ENCODE measurements at regions not wholly inside any gene's neighbourhood (a gene's known extent, or its start where the extent isn't known, plus 50 kb on each side); places are given as distances from the start of the nearest gene placed in this dataset.

DNA sequence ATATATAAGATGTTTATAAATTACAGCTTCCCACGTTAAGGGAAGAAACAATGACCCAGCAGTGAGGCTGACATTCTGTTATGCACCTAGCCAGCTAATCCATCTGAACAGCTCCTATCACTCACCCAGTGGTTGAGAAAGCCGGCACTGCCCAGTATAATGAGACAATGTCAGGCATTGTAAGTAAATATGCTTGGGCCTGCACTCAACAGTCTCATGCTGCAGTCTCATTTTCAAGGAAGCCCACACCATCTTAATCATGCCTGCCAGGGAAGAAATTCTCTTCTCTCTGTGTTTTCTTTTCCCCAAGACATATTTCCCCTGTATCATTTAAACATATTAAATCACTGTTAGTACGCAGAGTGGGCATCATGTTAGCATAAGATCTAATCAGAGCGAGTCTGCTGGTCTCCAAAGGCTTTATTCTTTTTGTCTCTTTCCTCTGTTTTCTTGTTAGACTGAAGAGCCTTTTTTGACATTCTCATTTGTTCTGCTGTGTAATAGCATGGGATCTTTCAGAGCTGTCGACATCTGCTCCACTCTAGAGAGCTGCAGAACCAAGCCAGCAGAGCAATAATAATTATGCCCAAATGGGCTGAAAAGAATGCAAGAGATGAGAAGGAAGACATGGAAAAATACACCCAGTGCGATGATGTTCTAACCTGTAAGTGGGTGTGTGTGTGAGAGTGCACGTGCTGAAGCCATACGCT lies 67.6 kb upstream of the SLC22A15 start:
- TF ChIP-seq POLR2A (IDR thresholded peaks at IDR 0.05) (no peak), POLR2AphosphoS5 (IDR thresholded peaks at IDR 0.05; ENCODE audit: insufficient read depth in 1 of 2, low read depth in 1 of 2) (no peak)
- TF ChIP-seq, protein P1, sequence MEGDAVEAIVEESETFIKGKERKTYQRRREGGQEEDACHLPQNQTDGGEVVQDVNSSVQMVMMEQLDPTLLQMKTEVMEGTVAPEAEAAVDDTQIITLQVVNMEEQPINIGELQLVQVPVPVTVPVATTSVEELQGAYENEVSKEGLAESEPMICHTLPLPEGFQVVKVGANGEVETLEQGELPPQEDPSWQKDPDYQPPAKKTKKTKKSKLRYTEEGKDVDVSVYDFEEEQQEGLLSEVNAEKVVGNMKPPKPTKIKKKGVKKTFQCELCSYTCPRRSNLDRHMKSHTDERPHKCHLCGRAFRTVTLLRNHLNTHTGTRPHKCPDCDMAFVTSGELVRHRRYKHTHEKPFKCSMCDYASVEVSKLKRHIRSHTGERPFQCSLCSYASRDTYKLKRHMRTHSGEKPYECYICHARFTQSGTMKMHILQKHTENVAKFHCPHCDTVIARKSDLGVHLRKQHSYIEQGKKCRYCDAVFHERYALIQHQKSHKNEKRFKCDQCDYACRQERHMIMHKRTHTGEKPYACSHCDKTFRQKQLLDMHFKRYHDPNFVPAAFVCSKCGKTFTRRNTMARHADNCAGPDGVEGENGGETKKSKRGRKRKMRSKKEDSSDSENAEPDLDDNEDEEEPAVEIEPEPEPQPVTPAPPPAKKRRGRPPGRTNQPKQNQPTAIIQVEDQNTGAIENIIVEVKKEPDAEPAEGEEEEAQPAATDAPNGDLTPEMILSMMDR (IDR thresholded peaks at IDR 0.05), result no peak
- DNase-seq (ENCODE audit: extremely low spot score in 2 of 2), result no peak
- intact Hi-C loops (cut with DNase I), result no loop called here
- Histone ChIP-seq H3K27ac (no peak overlapping the region), H3K9me3 (no peaks in the 10 kb centered on the region), H3K27me3 (no peaks in the 10 kb centered on the region), H3K4me3 (no peak overlapping the region), H3K36me3 (no peaks in the 10 kb centered on the region), H3K4me1 (no peaks in the 10 kb centered on the region)

DNA sequence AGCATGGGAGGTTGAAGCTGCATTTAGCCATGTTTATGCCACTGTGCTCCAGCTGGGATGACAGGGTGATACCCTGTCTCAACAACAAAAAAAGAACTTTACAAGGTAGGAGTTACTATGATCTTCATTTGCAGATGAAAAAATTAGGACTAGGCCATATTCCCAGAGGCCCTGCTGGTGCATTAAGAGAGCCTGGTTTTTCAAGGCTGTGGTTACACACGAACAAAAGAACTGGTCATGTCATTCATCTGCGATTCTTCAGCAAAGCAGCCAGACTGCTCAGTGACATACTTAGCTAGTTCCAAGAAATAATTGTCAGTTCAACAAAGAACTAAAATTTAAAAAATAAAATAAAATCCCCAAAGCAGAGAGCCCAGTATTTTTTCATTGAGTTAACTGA lies 66.1 kb upstream of the SLC22A15 start:
- Histone ChIP-seq H3K27me3 (no peaks in the 10 kb centered on the region), H3K4me1 (no peaks in the 10 kb centered on the region), H3K4me3 (no peak overlapping the region), H3K36me3 (no peaks in the 10 kb centered on the region), H3K9me3 (no peaks in the 10 kb centered on the region), H3K27ac (no peak overlapping the region)
- TF ChIP-seq POLR2AphosphoS5 (IDR thresholded peaks at IDR 0.05; ENCODE audit: insufficient read depth in 1 of 2, low read depth in 1 of 2), result no peak
- TF ChIP-seq, protein P1 (IDR thresholded peaks at IDR 0.05), result no peak
- no peak for TF ChIP-seq POLR2A (IDR thresholded peaks at IDR 0.05)
- intact Hi-C loops (cut with DNase I), result no loop called here
- no peak for DNase-seq (ENCODE audit: extremely low spot score in 2 of 2)

DNA sequence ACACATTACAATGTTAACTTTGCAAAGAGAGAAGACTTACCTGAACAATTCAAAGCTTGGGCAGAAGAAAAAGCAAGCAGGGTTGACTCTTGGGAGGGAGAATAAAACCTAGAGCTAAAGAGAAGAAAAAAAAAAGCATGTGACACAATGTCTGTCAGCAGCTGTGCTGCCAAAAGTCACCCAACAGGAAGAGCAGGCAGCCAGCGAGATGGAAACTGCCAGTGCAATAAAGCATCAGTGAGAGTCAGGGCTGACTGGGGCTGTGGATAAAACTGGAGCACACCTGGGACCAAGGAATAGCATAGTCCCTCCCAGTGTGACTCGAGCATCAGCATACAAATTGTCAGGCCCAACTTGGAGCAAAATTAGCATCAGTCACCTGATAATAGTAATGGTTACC lies 65.0 kb upstream of the SLC22A15 start:
- H3K27ac ChIP-seq, result no peak overlapping the region
- TF ChIP-seq POLR2A (IDR thresholded peaks at IDR 0.05) (no peak), POLR2AphosphoS5 (IDR thresholded peaks at IDR 0.05; ENCODE audit: insufficient read depth in 1 of 2, low read depth in 1 of 2) (peak in 1 of 2 donors; percentile 31)
- TF ChIP-seq, protein P1 (IDR thresholded peaks at IDR 0.05), result no peak
- H3K27me3 ChIP-seq, result no peaks in the 10 kb centered on the region
- no peaks in the 10 kb centered on the region for H3K4me1 ChIP-seq
- intact Hi-C loops (cut with DNase I), result no loop called here
- no peak overlapping the region for H3K4me3 ChIP-seq
- H3K9me3 ChIP-seq, result no peaks in the 10 kb centered on the region
- no peaks in the 10 kb centered on the region for H3K36me3 ChIP-seq
- DNase-seq (ENCODE audit: extremely low spot score in 2 of 2), result no peak

DNA sequence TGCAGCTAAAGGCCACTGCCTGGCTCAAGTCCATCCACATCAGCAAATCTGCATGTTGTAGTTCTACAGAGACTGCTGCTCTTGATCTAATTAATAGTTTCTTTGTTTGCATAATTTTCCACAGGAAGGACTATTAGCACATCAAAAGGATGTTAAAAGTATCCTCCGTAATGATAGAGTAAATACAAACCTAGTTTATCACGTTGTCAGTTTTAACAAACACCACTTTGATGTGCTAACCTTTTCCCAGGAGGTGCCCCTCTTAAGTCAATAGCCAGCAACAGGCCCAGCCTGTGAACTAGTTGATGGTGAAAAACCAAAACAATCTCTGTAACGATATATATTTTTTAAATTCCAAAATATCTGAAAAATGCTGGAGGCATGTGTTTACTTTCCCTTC lies 64.2 kb upstream of the SLC22A15 start:
- Histone ChIP-seq H3K4me3 (no peak overlapping the region), H3K9me3 (no peaks in the 10 kb centered on the region), H3K36me3 (no peaks in the 10 kb centered on the region), H3K27ac (no peak overlapping the region), H3K4me1 (no peaks in the 10 kb centered on the region), H3K27me3 (no peaks in the 10 kb centered on the region)
- intact Hi-C loops (cut with DNase I), result no loop called here
- TF ChIP-seq, protein P1 (IDR thresholded peaks at IDR 0.05), result no peak
- TF ChIP-seq POLR2AphosphoS5 (IDR thresholded peaks at IDR 0.05; ENCODE audit: insufficient read depth in 1 of 2, low read depth in 1 of 2) (no peak), POLR2A (IDR thresholded peaks at IDR 0.05) (no peak)
- DNase-seq (ENCODE audit: extremely low spot score in 2 of 2), result no peak

DNA sequence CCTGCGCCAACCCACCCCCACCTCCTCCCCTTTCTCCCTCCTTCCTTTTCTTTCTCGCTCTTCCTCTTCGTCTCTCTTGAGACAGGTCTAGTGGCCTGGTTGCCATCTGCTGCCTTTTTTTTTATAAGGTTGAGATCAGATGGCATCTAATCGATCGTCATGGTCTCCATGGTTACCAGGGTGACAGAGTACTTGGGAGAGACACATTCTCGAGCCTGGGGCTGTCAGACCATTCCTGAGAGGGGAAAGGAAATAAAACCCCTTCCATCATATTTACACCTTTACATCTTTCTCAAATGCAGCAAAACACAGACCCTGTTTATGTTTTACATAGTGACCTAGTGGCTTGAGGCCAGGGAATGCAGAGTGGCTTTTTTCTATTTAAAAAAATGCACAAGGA lies 53.5 kb upstream of the SLC22A15 start:
- Histone ChIP-seq H3K27ac (no peak overlapping the region), H3K4me3 (no peak overlapping the region), H3K9me3 (no peaks in the 10 kb centered on the region), H3K4me1 (no peaks in the 10 kb centered on the region), H3K27me3 (no peaks in the 10 kb centered on the region), H3K36me3 (no peaks in the 10 kb centered on the region)
- TF ChIP-seq POLR2AphosphoS5 (IDR thresholded peaks at IDR 0.05; ENCODE audit: insufficient read depth in 1 of 2, low read depth in 1 of 2) (no peak), POLR2A (IDR thresholded peaks at IDR 0.05) (no peak)
- no peak for DNase-seq (ENCODE audit: extremely low spot score in 2 of 2)
- intact Hi-C loops (cut with DNase I), result no loop called here

Measured in vagina (tissue), 2 donors.